Tibial nerve (tissue), 4 donors: ENCODE measurements at regions not wholly inside any gene's neighbourhood (a gene's known extent, or its start where the extent isn't known, plus 50 kb on each side); places are given as distances from the start of the nearest gene placed in this dataset.

ENCODE experiments used
- CTCF ChIP-seq, 5 experiments: fragments of 200-600 bp in 3 of 5; fragments of 450-650 bp in 2 of 5; sonication (generic) in 3 of 5; IDR thresholded peaks; one replicate each; pipeline ENCODE4 v1.5.1; 2016 to 2019; ENCODE audit warnings: antibody characterized with exemption in 5 of 5, mild to moderate bottlenecking in 3 of 5, moderate library complexity in 2 of 5
- EP300 ChIP-seq, 2 donors: sonication (generic); formaldehyde crosslinking; IDR thresholded peaks; one replicate each; pipeline ENCODE4 v1.6.1; 2017; ENCODE audit warnings: antibody characterized with exemption in 2 of 2, mild to moderate bottlenecking in 1 of 2
- POLR2A ChIP-seq, 2 donors: fragments of 450-650 bp; IDR thresholded peaks; one replicate each; pipeline ENCODE4 v1.6.1; 2017; ENCODE audit warnings: antibody characterized with exemption in 2 of 2, mild to moderate bottlenecking in 2 of 2, moderate library complexity in 2 of 2

GRCh38 chr7:68488341-68489060, 1109.8 kb upstream of the AUTS2 start:
- no peak for TF ChIP-seq POLR2A (IDR thresholded peaks at IDR 0.05)
- TF ChIP-seq CTCF (IDR thresholded peaks at IDR 0.05) = no peak
- no peak for TF ChIP-seq EP300 (IDR thresholded peaks at IDR 0.05)
